Stimulated activated CD4-positive, alpha-beta T cell treated with anti-CD3 and anti-CD28 coated beads, TNF-alpha, amount 100 ng/mL, for 4 hours (primary cell): ENCODE measurements at regions not wholly inside any gene's neighbourhood (a gene's known extent, or its start where the extent isn't known, plus 50 kb on each side); places are given as distances from the start of the nearest gene placed in this dataset.

Source experiments
- DNase-seq, 3 experiments: peaks; one replicate each; pipeline ENCODE4 v3.0.0-alpha.2; 2020; ENCODE audit warnings: low read depth in 3 of 3

DNA sequence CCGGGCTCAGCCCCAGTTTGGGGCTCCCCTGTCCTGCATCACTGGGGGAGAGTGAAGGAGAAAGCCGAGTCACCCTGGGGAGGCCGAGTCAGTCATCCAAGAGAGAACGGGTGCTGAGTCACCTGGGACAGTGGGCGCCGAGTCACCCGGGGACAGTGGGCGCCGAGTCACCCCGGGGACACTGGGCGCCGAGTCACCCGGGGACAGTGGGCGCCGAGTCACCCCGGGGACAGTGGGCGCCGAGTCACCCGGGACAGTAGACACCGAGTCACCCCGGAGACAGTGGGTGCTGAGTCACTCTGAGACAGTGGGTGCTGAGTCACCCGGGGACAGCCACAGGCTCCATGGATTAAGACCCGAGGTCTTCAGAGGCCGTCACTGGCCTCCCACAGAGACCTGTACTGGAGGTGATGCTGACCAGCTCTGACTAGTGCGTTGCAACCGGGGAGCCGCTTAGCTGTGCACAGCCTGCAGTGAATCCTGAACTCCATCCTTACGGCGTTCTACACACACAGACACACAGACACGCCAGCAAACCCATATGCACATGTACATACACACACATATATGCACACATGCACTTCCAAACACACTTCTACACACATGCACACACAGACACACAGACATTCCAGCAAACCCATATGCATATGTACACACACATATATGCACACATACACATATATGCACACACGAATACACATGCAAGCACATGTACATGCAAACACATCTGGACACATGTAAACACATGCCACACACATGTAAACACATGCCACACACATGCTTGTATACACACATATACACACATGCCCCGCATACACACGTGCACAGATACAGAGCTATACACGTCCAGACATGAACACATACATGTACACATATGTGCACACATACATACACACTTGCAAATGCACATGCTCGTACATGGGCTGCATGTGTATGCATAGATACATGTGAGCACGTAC is 64.9 kb upstream of the GALNT9 start:
- DNase-seq: peak in 1 of 3 experiments; percentile 26

DNA sequence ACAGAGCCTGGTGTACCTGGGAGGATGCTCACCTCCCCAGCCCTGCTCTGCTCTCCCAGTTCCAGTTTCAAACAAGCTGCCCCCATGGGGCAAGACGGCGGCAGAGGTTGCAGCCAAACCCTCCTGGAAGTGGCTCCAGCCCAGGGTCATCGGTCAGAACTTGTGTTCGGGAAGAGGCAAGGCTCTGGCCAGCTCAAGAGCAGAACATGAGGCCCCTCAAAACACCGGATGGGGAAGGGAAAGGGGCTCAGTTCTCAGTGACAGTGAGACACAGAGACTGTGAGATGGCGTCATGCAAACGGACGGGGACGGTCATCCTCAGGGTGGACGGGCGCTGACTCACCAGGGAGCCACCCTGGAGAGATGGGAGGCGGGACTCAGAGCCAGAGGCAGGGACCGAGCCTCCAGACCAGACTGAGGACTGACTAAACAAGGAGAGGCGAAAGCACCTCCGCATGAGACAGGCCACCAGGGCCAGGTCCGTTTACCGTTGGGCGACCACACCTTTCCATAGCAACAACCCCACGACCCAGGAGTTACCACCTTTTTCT is 63.9 kb upstream of the GALNT9 start:
- no peak for DNase-seq

DNA sequence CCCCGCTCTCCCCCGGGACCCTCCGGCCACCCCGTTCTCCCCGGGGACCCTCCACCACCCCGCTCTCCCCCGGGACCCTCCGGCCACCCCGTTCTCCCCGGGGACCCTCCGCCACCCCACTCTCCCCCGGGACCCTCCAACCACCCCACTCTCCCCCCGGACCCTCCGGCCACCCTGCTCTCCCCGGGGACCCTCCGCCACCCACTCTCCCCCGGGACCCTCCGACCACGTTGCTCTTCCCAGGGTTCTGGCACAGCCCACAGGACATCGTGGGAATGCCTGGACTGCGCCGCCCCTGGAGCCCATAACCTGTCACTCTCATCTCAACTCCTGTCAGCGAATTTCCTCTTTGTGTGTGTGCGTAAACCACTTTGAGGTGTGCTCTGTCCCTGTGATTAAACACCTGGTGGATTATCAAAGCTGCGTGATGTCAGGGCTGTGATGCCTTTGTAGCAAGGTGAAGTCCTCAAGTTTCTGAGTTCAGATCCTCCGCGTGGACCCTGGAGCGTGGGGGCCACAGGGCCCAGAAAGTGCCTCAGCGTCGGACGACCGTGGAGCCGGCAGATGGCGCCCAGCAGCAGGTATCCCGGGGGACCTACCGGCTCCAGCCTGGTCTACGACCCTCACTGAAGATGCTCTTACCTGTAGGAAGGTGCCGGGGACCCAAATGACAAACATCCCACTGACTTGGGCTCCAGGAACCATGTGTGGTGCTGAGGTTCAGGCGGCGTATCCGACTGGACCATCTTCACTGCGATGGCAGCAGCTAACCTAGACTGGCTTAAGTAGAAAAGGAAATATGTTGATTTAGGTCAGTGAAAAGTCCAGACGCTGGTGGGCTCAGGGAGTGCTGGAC is 63.2 kb upstream of the GALNT9 start:
- DNase-seq: no peak

DNA sequence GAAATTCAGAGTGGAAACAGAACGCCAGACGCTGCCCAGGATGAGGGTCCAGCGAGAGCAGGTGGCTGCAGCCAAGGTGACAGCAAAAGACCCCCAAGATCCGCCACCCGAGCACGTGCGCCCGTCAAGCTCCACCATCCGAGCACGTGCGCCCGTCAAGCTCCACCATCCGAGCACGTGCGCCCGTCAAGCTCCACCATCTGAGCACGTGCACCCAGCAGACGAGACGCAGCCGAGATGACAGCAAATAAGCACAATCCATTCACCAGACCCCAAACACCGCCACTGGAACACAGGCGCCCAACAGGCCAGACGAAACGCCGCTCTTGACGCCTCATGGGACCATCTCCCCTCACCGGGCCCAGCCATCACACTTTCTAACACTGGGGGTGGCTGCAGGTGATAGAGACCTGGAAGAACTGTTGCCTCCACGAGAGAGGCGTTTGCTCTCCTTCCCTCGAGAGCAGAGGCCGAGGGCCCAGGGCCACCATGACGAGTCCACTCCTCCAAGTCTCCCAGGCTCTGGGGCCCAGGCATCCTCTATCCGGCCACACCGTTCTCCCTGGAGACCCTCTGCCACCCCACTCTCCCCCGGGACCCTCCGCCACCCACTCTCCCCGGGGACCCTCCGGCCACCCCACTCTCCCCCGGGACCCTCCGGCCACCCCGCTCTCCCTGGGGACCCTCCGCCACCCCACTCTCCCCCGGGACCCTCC is 62.1 kb upstream of the GALNT9 start:
- DNase-seq: no peak

DNA sequence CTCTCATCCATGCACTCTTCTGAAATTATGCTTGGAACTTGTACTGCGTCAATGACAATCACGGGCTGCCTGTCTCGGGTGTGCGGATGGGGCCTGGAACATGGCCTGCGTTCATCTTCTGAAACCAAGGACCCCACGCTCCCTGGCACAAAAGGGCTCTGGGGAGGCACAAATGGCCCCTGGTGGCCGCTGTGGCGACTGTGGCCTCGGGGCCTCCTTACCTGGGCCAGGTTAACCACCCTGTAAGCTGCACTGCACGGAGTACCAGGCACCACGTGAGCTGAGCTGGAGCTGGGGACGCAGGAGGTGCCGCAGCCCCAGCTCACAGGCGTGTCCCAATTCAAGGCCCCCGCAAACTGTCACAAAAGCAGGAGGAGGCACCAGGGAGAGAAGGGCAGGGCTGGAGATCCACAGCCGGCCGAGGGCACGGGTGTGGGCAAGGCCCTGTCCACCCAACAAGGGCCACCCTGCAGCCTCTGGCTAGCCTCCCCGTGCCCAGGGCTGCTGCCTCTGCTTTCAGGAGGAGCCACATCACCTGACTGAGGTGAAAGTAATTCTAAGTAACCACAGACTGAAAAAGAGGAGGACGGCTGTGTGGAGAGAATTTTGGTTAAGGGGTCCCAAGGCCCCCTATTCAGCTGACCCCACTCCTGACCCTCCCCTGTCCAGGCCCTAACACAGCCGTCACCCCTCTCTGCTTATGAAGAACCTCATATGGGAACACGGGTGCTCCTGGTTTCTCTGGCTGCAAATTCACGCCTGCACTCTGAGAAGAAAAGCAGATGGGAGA is 61.1 kb upstream of the GALNT9 start:
- no peak for DNase-seq

DNA sequence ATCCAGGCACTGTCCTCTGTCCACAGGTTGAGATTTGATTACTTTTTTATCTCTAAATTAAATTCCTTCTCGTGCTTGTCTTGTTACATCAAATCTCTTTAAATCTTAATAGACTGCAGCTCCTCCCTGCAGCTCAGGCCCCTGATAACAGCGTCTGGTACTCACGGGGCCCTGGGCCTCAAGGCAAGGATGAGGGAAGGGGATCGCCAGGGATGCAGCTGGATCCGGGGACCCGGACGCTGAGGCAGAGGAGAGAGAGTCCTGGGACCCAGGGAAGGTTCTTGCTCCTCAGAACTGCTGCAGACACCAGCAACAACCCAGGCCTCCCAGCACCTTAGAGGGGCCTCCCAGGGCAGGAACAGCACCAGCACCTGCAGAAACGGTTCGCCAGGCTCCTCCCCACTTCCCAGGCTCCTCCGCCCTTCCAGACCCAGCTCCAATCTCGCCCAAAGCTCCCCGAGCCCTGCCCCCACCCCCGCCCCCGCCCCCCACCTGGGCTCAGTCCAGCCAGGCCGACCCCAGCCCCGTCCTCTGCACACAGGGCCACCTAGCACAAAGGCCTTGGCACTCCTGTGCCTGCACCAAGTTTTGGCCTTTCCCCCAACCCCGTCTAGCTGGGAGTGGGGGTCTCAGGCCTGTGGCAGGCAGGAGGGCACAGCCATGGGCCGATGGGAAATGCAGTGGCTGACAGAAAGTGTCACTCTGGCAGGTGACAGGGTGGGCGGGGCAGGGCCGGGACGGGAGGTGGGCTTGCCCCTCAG is 60.3 kb upstream of the GALNT9 start:
- DNase-seq: no peak

DNA sequence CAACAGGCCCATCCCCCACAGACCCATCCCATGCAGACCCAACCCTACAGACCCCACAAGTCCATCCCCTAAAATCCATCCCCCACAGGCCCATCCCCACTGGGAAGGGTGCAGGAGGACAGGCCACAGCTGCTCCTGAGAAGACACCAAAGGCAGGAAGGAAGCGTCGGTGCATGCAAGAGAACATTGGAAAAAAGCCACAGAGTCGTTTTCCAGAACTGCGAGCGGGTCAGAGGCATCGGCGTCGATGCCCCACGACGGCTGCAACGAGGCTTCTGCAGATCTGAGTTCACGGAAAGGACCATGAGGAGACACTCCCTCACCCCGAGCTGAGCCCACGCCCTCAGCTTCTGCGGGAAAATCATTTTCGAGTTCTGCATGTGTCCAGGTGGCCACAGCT is 59.6 kb upstream of the GALNT9 start:
- no peak for DNase-seq

DNA sequence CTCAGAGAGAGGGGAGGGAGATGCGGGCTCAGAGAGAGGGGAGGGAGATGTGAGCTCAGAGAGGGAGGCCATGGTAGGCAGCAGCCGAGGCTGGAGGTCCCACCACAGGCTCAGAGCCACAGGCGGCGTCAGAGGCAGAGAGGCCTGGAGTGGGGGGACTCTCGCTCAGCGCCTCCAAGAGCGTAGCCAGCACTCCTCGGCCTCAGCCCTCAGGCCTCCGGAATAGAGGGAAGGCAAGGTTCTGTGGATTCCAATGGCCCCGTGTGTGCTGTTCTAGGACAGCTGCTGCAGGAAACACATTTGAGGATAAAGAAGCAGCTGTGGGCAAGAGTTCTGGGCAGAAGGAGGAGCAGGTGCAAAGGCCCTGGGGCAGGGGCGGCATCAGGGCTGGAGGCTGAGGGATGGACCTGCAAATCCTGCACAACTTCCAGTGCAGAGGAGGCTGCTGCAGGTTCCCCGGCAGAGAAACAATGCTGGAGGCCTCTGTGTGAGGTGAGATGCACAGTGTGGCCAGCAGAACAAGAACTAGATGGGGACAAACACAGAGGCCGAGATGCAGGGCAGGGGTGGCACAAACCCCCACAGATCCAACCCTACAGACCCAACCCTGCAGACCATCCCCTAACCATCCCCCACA is 59.1 kb upstream of the GALNT9 start:
- no peak for DNase-seq

DNA sequence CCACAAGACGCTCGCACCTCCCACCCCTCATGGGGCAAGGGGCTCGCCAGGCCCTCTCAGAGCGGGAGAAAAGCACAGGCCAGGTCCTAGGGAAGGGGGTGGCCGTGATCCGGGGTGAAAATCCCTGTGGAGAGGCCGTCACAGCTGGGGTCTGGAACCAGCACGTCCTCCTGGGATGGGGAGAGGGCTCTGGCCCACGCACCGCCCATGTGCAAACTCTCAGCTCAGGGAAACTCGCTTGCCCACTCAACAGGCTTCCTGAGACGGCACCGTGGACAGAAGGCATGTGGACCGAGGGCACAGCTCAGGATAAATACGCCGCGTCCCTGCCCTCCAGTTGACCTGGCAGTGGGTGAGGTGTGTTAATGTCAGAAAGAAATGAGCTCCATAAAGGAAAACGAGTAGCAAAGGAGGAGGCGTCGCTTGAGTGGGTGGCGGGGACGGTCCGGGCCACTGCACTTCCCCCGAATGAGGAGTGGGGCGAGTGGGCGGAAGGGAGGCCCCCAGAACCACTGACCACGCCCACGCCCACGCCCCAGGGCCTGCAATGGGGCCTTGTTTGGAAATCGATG is 57.6 kb upstream of the GALNT9 start:
- no peak for DNase-seq

DNA sequence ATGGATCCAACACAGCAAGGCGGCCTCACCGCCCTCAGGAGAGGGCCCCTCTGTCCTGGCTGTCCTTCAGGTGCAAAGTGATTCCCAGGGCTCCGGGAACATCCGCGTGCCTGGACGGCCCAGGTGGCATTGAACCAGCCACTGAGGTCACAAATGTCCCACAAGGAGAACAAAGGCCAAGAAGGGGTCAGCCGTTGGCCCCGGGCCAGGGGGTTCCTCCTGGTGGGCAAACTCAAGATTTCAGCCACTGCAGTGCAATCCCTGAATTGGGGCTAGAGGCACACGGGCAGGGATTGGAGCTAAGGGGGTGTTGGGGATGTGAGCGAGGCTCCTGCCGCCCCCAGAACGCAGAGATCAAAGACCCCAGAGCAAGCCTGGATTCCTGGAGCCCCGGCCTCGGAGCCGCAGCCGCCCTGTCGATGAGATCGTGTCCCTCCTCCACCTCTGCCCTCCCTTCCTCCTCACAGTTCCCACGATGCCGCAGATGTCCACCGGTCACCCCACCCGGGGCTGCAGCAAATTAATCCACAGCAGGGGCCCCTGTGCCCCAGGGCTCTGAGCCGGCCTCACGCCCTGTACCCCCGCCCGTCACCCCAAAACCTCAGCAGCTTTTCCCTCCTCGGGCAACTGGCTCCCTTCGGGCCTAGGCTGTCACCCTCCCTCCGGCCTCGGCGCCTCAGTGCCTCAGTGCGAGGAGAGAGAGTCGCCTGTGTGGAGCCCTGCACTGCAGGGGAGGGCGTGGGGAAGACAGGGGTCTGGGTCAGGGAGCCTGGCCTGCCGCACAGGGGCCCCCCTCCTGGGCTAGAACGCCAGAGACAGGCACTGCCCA is 56.7 kb upstream of the GALNT9 start:
- DNase-seq: no peak

DNA sequence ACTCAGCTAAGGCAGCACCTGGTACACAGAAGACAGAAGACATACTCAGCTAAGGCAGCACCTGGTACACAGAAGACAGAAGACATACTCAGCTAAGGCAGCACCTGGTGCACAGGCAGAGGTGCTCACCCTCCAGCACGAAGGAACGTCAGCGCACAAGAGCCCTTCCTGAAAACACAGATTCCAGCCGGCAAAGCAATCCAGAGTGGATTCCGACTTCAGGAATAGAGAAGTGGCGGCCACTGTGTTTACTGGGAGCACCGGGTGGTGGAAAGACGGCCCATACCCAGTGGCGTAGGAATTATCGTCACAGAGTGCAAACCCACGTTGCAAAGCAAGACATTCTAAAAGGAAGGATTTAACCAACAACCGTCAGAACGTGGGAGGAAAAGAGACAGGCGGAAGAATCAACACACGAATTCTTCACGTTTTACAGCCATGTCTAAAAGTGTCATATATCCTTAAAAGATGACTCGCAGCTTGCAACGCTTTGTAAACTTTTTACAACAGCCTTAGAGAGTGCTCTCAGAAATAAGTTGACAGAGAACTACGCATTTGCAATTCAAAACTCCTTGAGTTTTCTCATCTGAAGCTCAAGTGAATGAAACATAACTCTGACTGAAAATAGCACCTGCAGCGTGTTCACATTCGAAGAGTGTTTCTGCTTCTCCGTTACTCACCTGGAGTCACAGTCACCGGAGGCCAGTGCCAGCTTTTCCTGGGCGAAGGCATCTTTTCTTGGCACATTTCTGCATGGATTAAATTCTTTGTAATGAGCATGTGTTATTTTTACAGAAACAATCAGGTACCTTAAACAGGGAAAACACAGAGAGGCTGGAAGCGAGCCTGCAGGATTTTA is 55.8 kb upstream of the GALNT9 start:
- no peak for DNase-seq

DNA sequence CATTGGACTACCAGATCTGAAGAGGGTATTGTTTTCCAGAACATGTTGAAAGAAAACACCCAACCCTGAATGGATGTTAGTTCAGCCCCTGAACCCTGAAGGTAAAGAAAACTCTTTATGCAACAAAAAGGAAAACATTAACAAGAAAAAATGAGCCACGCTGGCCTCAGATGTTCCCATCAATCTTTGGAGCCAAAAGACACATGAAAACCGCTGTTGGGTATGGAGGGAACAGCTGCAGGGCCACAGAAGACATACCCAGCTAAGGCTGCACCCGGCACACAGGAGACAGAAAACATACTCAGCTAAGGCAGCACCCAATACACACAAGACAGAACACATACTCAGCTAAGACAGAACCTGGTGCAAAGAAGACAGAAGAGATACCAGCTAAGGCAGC is 51.3 kb upstream of the GALNT9 start:
- no peak for DNase-seq

DNA sequence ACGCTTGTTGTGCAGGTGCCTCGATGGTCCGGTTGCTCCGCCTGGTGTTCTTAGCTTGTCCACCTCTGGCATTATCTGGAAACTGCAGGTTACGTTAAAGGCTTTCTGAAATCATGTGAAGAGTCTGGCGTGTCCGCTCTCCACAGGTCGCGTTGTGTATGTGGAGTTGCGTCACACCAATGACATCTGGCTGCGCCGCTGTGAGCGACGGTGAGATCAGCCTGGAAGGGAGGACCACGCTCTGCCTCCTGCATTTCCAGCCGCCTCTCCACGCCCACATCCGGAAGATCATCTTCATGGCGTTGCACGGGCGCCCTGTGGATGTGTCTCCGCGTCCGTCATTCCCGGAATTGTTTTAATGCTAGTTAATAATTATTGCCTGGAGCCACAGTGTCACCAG is 50.6 kb upstream of the GALNT9 start:
- no peak for DNase-seq

DNA sequence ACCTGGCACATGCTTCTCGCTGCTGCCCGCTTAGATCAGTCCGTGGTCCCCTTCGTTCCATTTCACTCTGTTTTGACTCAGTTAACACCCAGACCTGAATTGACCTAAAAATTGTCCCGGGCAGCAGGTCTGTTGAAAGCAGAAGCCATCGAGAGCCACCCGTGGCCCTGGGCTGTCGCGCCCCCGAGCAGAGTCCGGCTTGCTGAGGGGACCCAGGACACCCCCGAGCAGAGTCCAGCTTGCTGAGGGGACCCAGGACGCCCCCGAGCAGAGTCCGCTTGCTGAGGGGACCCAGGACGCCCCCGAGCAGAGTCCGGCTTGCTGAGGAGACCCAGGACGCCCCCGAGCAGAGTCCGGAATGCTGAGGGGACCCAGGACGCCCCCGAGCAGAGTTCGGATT is 50.2 kb upstream of the GALNT9 start:
- DNase-seq: no peak
